Lower leg skin (tissue), 4 donors: ENCODE measurements at regions not wholly inside any gene's neighbourhood (a gene's known extent, or its start where the extent isn't known, plus 50 kb on each side); places are given as distances from the start of the nearest gene placed in this dataset.

Experiments used
- DNase-seq, 2 donors: peaks; one replicate each; pipeline ENCODE4 v3.0.0-alpha.2; 2019; ENCODE audit warnings: low spot score in 2 of 2
- H3K4me3 ChIP-seq: fragments of 200-600 bp; sonication (generic); 2 replicates; pipeline ENCODE4 v1.5.1; 2017; ENCODE audit warnings: mild to moderate bottlenecking, low read depth; ENCODE audit not compliant: poor library complexity, severe bottlenecking
- POLR2A ChIP-seq, 2 donors: fragments of 450-650 bp; IDR thresholded peaks; one replicate each; pipeline ENCODE4 v1.6.1; 2016 to 2017; ENCODE audit warnings: antibody characterized with exemption in 2 of 2, mild to moderate bottlenecking in 1 of 2, moderate library complexity in 1 of 2
- WGBS, 2 donors: methylation state at CpG; one replicate each; pipeline ENCODE4 v1.1.5; 2018; 5-methylcytosine and 5-hydroxymethylcytosine counted together
- intact Hi-C: fragments of 100-400 bp; cut with DNase I; formaldehyde crosslinking; loops from one replicate; pipeline ENCODE4 v1.15.0; 2023; ENCODE audit warnings: low total_unique reads
- TF ChIP-seq, protein P1 (sequence below), 3 donors: fragments of 450-650 bp; IDR thresholded peaks; one replicate each; pipeline ENCODE4 v1.5.1; 2016; ENCODE audit warnings: antibody characterized with exemption in 3 of 3, mild to moderate bottlenecking in 3 of 3, moderate library complexity in 2 of 3

- no peak for DNase-seq
- intact Hi-C loops: no loop called here
Measured at GRCh38 chr7:142534726-142535122, 214.5 kb upstream of the PRSS1 start.

GRCh38 chr7:142533920-142534319 is 215.4 kb upstream of the PRSS1 start:
- TF ChIP-seq, protein P1, sequence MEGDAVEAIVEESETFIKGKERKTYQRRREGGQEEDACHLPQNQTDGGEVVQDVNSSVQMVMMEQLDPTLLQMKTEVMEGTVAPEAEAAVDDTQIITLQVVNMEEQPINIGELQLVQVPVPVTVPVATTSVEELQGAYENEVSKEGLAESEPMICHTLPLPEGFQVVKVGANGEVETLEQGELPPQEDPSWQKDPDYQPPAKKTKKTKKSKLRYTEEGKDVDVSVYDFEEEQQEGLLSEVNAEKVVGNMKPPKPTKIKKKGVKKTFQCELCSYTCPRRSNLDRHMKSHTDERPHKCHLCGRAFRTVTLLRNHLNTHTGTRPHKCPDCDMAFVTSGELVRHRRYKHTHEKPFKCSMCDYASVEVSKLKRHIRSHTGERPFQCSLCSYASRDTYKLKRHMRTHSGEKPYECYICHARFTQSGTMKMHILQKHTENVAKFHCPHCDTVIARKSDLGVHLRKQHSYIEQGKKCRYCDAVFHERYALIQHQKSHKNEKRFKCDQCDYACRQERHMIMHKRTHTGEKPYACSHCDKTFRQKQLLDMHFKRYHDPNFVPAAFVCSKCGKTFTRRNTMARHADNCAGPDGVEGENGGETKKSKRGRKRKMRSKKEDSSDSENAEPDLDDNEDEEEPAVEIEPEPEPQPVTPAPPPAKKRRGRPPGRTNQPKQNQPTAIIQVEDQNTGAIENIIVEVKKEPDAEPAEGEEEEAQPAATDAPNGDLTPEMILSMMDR (IDR thresholded peaks at IDR 0.05): no peak
- no peak for TF ChIP-seq POLR2A (IDR thresholded peaks at IDR 0.05)
- intact Hi-C loops: no loop called here
- WGBS, 2 donors: 83 to 90% methylated on average over 2 of the region's 2 CpGs
- H3K4me3 ChIP-seq: no peak overlapping the region
- no peak for DNase-seq

More at GRCh38 chr7:142534726-142535122, 214.5 kb upstream of the PRSS1 start:
- no peak overlapping the region for H3K4me3 ChIP-seq
- TF ChIP-seq, protein P1 (IDR thresholded peaks at IDR 0.05): no peak
- TF ChIP-seq POLR2A (IDR thresholded peaks at IDR 0.05): no peak

- WGBS, 2 donors: 62 to 68% methylated on average over 4 of the region's 4 CpGs
Measured at GRCh38 chr7:142529591-142529990, 219.7 kb upstream of the PRSS1 start.

DNA sequence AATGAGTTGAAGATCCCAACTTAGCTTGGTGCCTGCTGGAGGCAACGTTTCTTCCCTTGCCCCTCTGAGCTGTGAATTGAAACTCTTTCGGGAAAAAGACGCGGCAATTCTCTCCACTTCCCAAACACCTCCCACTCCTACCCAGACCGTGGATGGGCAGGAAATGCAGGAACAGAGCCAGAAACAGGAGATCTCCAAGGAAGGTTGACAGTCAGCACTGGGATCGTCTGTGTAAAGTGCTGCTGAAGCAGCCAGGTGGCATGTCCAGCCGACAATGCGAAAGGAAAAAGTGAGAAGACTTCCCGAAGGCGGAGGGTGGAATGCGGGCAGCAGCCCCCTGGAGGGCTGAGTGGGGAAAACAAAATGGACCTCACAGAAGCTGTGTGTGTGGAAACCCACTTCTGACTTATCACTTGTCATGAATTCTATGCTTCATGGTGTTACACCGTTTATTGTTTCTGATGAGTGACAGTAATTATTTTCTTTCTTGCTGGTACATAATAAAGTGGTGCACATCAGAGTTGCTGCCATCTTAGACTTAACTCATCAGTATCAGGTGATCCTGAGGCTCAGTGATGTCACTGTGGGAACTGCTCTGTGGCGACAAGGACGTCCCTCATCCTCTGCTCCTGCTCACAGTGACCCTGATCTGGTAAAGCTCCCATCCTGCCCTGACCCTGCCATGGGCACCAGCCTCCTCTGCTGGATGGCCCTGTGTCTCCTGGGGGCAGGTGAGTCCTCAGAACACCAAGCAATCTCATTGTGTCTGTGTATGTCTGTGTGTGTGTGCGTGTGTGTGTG is 220.5 kb upstream of the PRSS1 start:
- 60 to 61% methylated on average over 15 of the region's 15 CpGs for WGBS, 2 donors
- H3K4me3 ChIP-seq: no peak overlapping the region
- TF ChIP-seq POLR2A (IDR thresholded peaks at IDR 0.05): no peak
- TF ChIP-seq, protein P1 (IDR thresholded peaks at IDR 0.05): no peak
- no peak for DNase-seq
- intact Hi-C loops: no loop called here

More at GRCh38 chr7:142529591-142529990, 219.7 kb upstream of the PRSS1 start:
- no peak overlapping the region for H3K4me3 ChIP-seq
- TF ChIP-seq POLR2A (IDR thresholded peaks at IDR 0.05): no peak
- TF ChIP-seq, protein P1 (IDR thresholded peaks at IDR 0.05): no peak
- intact Hi-C loops: no loop called here
- DNase-seq: no peak

DNA sequence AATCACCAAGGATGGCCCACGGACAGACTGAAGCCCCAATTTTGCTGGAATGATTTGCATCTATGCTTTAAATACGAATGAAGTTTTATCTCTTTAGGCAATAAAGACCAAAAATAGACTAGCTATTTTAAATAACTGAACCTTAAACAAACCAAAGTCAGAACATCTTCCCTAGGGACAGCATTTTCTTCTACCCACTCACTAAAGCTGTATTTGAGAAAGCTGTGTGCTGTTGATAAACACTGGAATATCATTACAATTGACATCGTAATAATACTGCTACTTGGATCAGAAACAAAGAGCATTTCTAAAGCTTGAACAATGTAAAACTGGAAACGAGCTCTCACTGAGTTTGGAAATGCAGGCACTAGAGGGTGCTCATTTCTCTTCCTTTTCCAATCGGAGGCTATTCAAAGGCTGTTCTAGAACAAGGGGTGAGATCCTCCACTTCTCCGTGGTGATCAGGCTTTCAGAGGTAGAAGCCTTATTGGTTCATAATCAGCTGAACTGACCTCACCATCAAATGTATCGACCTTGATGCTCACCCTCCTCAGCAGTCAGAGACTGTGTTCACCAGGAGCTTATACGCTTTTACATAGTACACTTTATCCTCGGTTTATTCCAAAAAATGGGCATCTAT is 225.3 kb upstream of the PRSS1 start:
- no peak overlapping the region for H3K4me3 ChIP-seq
- no peak for TF ChIP-seq POLR2A (IDR thresholded peaks at IDR 0.05)
- TF ChIP-seq, protein P1 (IDR thresholded peaks at IDR 0.05): no peak
- DNase-seq: no peak
- 45 to 48% methylated on average over 9 of the region's 9 CpGs for WGBS, 2 donors
- intact Hi-C loops: no loop called here
